ENCODE measurements at regions not wholly inside any gene's neighbourhood (a gene's known extent, or its start where the extent isn't known, plus 50 kb on each side); places are given as distances from the start of the nearest gene placed in this dataset.
A peak's percentile ranks its signal among the peaks of the same experiment; 100 is the strongest.

DNA sequence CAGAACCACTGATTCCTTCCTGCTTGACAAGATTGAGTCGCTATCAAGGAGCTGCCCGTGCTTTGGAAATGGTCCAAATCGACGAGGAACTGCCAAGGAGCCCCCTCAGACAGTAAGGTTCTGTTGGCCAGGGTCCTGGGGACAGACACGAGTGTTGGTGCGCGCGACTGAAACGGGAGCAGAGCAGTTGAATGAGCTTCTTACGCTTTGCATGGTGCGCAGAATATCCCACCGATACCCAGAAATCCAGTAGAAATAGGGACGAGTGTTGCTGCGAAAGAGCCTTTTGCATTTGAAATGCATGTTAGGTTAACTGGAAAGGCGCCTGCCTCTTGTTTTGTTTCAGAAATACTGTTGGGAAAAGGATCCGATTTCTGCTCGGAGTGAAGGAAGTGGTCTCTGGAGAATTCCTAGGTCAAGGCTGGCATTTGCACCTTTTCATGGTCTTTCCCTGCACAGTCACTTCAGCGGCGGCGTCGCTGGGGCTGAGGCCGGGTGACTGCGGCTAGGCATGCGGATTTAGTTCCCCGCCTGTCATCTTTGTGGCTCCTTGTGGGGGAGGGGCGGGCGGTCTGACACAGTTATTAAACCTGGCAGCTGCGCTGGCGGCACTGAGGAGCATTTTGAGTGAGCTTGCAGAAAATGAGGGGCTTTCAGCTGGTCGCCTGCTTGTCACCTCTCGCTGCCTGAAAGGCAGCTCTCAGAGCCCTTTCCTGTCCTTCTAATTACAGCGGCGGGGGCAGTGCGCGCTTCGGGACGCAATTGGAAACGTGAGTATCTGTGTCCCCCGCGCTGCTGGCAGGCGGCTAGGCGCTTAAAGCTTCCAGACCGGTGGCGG lies 51.5 kb upstream of the TRIM2 start:
- peak overlapping the region; percentile 83 for H3K4me3 Mint-ChIP-seq
- H3K36me3 Mint-ChIP-seq: no peaks in the 10 kb centered on the region
- H3K4me1 Mint-ChIP-seq: peaks cover 58% of the 10 kb centered on the region
- no peaks in the 10 kb centered on the region for H3K9me3 Mint-ChIP-seq
- ATAC-seq: peak; percentile 58
- H3K27me3 Mint-ChIP-seq: peaks cover 35% of the 10 kb centered on the region
- peak overlapping the region; percentile 53 for H3K27ac Mint-ChIP-seq

DNA sequence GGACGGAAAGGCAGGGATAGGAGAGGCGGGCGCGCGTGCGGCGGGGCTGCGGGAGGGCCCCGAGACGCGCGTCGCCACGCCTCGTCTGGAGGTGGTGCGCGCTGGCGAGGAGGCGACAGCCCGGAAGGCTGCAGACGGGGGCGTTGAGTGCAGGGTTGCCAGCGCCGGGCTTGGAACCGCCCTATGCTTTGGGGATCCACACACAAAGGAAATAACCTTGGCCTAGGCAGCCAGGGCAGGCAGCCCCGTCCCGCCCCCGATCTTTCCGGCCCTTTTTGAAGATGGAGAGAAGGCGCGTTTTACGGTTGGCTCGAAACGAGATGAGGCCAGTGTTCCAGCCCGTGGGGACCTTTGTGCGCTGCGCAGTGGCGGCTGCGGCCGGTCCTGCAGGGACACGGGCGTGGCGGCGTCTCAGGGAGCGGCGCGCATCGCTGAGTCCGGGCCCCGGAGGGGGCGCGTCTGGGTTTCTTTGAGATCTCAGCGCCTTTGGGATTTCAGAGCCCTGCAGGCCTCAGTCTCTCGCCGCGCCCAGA lies 50.8 kb upstream of the TRIM2 start:
- Mint-ChIP-seq H3K4me1 (peaks cover 63% of the 10 kb centered on the region), H3K9me3 (no peaks in the 10 kb centered on the region), H3K27ac (peak overlapping the region; percentile 53), H3K4me3 (peak overlapping the region; percentile 83), H3K36me3 (no peaks in the 10 kb centered on the region), H3K27me3 (peaks cover 35% of the 10 kb centered on the region)
- ATAC-seq: peak; percentile 80

- H3K27me3 Mint-ChIP-seq: peaks cover 35% of the 10 kb centered on the region
- H3K4me1 Mint-ChIP-seq: peaks cover 63% of the 10 kb centered on the region
- peak overlapping the region; percentile 83 for H3K4me3 Mint-ChIP-seq
- H3K36me3 Mint-ChIP-seq: no peaks in the 10 kb centered on the region
- no peak for ATAC-seq
- H3K9me3 Mint-ChIP-seq: no peaks in the 10 kb centered on the region
- peak overlapping the region; percentile 53 for H3K27ac Mint-ChIP-seq
Observed at GRCh38 chr4:153154007-153154975, 50.0 kb upstream of the TRIM2 start.
